SHP77 (cell line): ENCODE measurements at regions not wholly inside any gene's neighbourhood (a gene's known extent, or its start where the extent isn't known, plus 50 kb on each side); places are given as distances from the start of the nearest gene placed in this dataset.
"Not testable (repeated sequence)": the region's sequence is repeated elsewhere in the genome, so short reads cannot be mapped to it uniquely, and the experiment has no call there.

Source experiments
- DNase-seq, 2 experiments: peaks; one replicate each; lab custom pipeline; 2025; lab: John Stamatoyannopoulos, UW

- DNase-seq, result no peak
Observed at GRCh38 chr7:51451751-51452476, 135.3 kb upstream of the COBL start.

- no peak for DNase-seq
Observed at GRCh38 chr7:51450541-51450940, 133.9 kb upstream of the COBL start.

GRCh38 chr7:51446785-51447184, 130.2 kb upstream of the COBL start:
- no peak for DNase-seq

GRCh38 chr7:51446356-51446755, 129.7 kb upstream of the COBL start:
- DNase-seq, result no peak

- no peak for DNase-seq
Observed at GRCh38 chr7:51444936-51445335, 128.3 kb upstream of the COBL start.

- peak; percentile 48 to 69 for DNase-seq
Observed at GRCh38 chr7:51430480-51431086, 114.0 kb upstream of the COBL start.

GRCh38 chr7:51428217-51428887, 111.7 kb upstream of the COBL start:
- peak; percentile 15 to 48 for DNase-seq

- no peak for DNase-seq
Observed at GRCh38 chr7:51426163-51426562, 109.6 kb upstream of the COBL start.

- DNase-seq, result not testable (repeated sequence)
Observed at GRCh38 chr7:51409934-51410333, 93.3 kb upstream of the COBL start.

- DNase-seq, result not testable (repeated sequence)
Observed at GRCh38 chr7:51397608-51398007, 81.0 kb upstream of the COBL start.

- DNase-seq, result not testable (repeated sequence)
Observed at GRCh38 chr7:51393003-51393402, 76.4 kb upstream of the COBL start.

- not testable (repeated sequence) for DNase-seq
Observed at GRCh38 chr7:51389952-51390351, 73.3 kb upstream of the COBL start.

- DNase-seq, result not testable (repeated sequence)
Observed at GRCh38 chr7:51389216-51389812, 72.7 kb upstream of the COBL start.

GRCh38 chr7:51388241-51388640, 71.6 kb upstream of the COBL start:
- not testable (repeated sequence) for DNase-seq

GRCh38 chr7:51386806-51387568, 70.4 kb upstream of the COBL start:
- not testable (repeated sequence) for DNase-seq

GRCh38 chr7:51386184-51386583, 69.6 kb upstream of the COBL start:
- DNase-seq, result not testable (repeated sequence)

- DNase-seq, result not testable (repeated sequence)
Observed at GRCh38 chr7:51382243-51382642, 65.6 kb upstream of the COBL start.

- no peak for DNase-seq
Observed at GRCh38 chr7:51376420-51377092, 59.9 kb upstream of the COBL start.

- DNase-seq, result no peak
Observed at GRCh38 chr7:51374936-51375335, 58.3 kb upstream of the COBL start.

GRCh38 chr7:51373607-51374006, 57.0 kb upstream of the COBL start:
- DNase-seq, result not testable (repeated sequence)

GRCh38 chr7:51369746-51370145, 53.1 kb upstream of the COBL start:
- DNase-seq, result peak in 1 of 2 experiments; percentile 24
